ENCODE measurements at regions not wholly inside any gene's neighbourhood (a gene's known extent, or its start where the extent isn't known, plus 50 kb on each side); places are given as distances from the start of the nearest gene placed in this dataset.

DNA sequence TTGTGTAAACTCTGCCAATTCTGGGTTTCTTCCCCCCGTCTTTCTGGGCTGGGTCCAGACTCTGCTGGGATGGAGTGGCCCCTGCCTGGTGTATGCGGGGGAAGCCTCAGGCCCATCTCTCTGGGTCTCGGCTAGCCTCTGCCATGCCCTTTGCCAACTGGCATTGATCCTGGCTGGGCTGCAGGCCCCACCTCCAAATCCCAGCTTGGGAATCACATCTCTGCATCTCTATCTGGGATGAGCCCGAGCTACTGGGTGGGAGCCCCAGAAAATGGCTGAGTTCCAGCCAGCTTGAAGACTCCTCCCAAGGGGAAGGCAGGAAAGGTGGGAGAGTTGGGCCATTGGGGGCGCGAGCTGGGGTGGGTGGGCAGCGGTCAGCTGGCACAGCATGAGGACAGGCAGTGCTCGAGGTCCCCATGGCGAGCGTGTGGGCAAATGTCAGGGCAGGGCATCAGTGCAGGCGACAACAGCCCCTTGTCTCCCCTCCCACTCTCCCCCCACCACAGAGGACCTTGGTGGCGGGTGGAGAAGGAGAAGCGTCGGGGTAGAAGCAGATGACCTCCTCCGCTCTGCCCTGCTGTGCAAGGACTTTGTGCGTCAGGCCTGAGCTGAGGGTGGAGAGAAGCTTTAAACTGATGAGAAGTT, 139.4 kb downstream of the ASB1 start (continued):
- TF ChIP-seq, protein P1, sequence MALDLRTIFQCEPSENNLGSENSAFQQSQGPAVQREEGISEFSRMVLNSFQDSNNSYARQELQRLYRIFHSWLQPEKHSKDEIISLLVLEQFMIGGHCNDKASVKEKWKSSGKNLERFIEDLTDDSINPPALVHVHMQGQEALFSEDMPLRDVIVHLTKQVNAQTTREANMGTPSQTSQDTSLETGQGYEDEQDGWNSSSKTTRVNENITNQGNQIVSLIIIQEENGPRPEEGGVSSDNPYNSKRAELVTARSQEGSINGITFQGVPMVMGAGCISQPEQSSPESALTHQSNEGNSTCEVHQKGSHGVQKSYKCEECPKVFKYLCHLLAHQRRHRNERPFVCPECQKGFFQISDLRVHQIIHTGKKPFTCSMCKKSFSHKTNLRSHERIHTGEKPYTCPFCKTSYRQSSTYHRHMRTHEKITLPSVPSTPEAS (tag by site-specific recombination; IDR thresholded peaks at IDR 0.05) = no peak
- TF ChIP-seq ZNF48 (tag by site-specific recombination; IDR thresholded peaks at IDR 0.05) (no peak), GLI2 (tag by site-specific recombination; IDR thresholded peaks at IDR 0.05; ENCODE audit: borderline replicate concordance, low read depth) (no peak)

GRCh38 chr2:238567067-238567855, 140.5 kb downstream of the ASB1 start:
- CTCF ChIA-PET = no interaction called here
- POLR2A ChIA-PET = no interaction called here
- no peak overlapping the region for H3K27ac ChIP-seq (ENCODE audit: extremely low read depth, low read depth, low read length)

DNA sequence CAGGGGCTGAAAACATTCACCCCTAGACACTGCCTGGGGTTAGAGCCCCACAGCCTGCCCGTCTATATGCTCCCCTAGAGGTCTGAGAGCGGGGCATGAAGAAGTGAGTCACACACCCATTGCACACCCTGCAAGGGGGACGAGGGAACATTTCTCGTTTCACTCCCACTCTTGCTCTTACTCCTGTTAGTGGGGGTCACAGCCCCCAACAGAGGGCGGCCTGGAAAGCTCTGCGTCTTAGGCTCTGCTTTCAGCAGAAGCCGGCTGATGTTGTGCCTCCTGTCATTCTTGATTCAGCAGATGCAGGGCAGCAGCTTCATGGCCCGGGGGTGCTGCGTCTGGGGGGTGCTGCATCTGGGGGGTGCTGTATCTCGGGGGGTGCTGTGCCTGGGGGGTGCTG, 141.3 kb downstream of the ASB1 start:
- no peak overlapping the region for H3K4me3 ChIP-seq (ENCODE audit: low read depth, low read length)
- POLR2A ChIA-PET = no interaction called here
- CTCF ChIA-PET = no interaction called here

More at GRCh38 chr2:238567067-238567855, 140.5 kb downstream of the ASB1 start:
- Histone ChIP-seq H3K36me3 (ENCODE audit: control insufficient read depth in 2 of 2, insufficient read depth in 1 of 2, low read length in 2 of 2) (no peaks in the 10 kb centered on the region), H3K4me3 (ENCODE audit: low read depth, low read length) (no peak overlapping the region), H3K9me3 (ENCODE audit: control insufficient read depth, insufficient read depth, low read depth, low read length) (no peaks in the 10 kb centered on the region), H3K4me1 (ENCODE audit: control insufficient read depth, insufficient read depth, low read length) (no peaks in the 10 kb centered on the region)
- TF ChIP-seq ZNF248 (tag by site-specific recombination; IDR thresholded peaks at IDR 0.05) (no peak), KLF1 (tag by site-specific recombination; IDR thresholded peaks at IDR 0.05) (peak; percentile 91)

More for the DNA sequence above, 141.3 kb downstream of the ASB1 start:
- TF ChIP-seq MEIS1 (CRISPR knock-in tag; IDR thresholded peaks at IDR 0.05; ENCODE audit: borderline replicate concordance) (no peak), ZNF792 (tag by site-specific recombination; IDR thresholded peaks at IDR 0.05) (no peak), ZBTB26 (tag by site-specific recombination; optimal IDR thresholded peaks at IDR 0.05) (no peak), ZNF423 (tag by site-specific recombination; IDR thresholded peaks at IDR 0.05) (no peak), ZNF549 (tag by site-specific recombination; IDR thresholded peaks at IDR 0.05) (no peak), SETDB1 (IDR thresholded peaks at IDR 0.05; ENCODE audit: insufficient read length, low read length) (no peak), ZNF521 (tag by site-specific recombination; IDR thresholded peaks at IDR 0.05) (no peak), ZNF558 (tag by site-specific recombination; IDR thresholded peaks at IDR 0.05) (no peak), ZNF510 (tag by site-specific recombination; IDR thresholded peaks at IDR 0.05; ENCODE audit: insufficient replicate concordance) (no peak), ZNF571 (tag by site-specific recombination; IDR thresholded peaks at IDR 0.05) (no peak), ZNF501 (tag by site-specific recombination; IDR thresholded peaks at IDR 0.05) (no peak), TRIM28 (IDR thresholded peaks at IDR 0.05; ENCODE audit: borderline replicate concordance, low read length) (no peak), ZNF324 (tag by site-specific recombination; IDR thresholded peaks at IDR 0.05) (no peak), ZNF362 (tag by site-specific recombination; IDR thresholded peaks at IDR 0.05) (no peak), ZNF513 (tag by site-specific recombination; IDR thresholded peaks at IDR 0.05) (no peak)
- H3K36me3 ChIP-seq (ENCODE audit: control insufficient read depth in 2 of 2, insufficient read depth in 1 of 2, low read length in 2 of 2) = no peaks in the 10 kb centered on the region
- H3K4me1 ChIP-seq (ENCODE audit: control insufficient read depth, insufficient read depth, low read length) = no peaks in the 10 kb centered on the region
- H3K27ac ChIP-seq (ENCODE audit: extremely low read depth, low read depth, low read length) = no peak overlapping the region
- no peaks in the 10 kb centered on the region for H3K9me3 ChIP-seq (ENCODE audit: control insufficient read depth, insufficient read depth, low read depth, low read length)
